ENCODE measurements at regions not wholly inside any gene's neighbourhood (a gene's known extent, or its start where the extent isn't known, plus 50 kb on each side); places are given as distances from the start of the nearest gene placed in this dataset.

DNA sequence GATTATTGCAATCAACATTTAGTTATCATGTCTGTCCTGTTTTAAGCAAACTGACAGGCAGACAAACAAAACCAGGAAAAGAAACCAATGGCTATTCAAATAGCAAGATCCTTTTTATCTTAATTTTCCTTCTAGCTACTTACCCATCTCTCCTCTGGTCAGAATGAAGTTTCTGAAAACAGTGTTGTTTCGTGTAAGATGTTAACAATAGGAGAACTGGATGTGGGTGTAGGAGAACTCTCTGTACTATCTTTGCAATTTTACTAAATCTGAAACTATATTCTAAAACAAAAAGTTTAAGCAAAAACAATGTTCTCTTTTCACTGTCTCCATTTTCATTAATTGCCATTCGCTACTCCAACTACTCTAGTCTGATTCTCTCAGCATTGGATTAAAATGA is 726.4 kb downstream of the ZNF385D start:
- Histone ChIP-seq H3K9me3 (ENCODE audit: control insufficient read depth, insufficient read depth, low read length) (0 out of 2 replicates have a peak, but pooled peaks cover 2% of the 10 kb centered on the region), H3K18ac (ENCODE audit: low read depth, low read length) (no peak overlapping the region), H3K9me1 (ENCODE audit: insufficient read depth, low read length) (no peaks in the 10 kb centered on the region), H3K56ac (ENCODE audit: extremely low read depth, insufficient read depth, low read length) (no peak overlapping the region), H4K8ac (ENCODE audit: low read depth in 2 of 2, low read length in 2 of 2) (no peak overlapping the region), H3K4me1 (ENCODE audit: control insufficient read depth, insufficient read depth, low read length) (no peaks in the 10 kb centered on the region), H3K36me3 (ENCODE audit: control insufficient read depth, insufficient read depth, low read length) (no peaks in the 10 kb centered on the region), H3K4me2 (ENCODE audit: low read depth, low read length) (no peak overlapping the region), H3K23ac (ENCODE audit: low read depth, low read length) (no peak overlapping the region), H4K5ac (ENCODE audit: low read depth, low read length) (no peak overlapping the region), H2BK15ac (ENCODE audit: low read depth, low read length) (no peak overlapping the region), H2AFZ (replicated peaks; ENCODE audit: low read length, poor library complexity) (no peak overlapping the region), H3K4ac (ENCODE audit: low read depth, low read length) (no peak overlapping the region), H3K27me3 (ENCODE audit: control insufficient read depth, insufficient read depth, low read length) (no peaks in the 10 kb centered on the region), H2AK5ac (ENCODE audit: low read depth, low read length) (no peak overlapping the region), H3K14ac (replicated peaks; ENCODE audit: low read depth, low read length) (no peak overlapping the region), H3K79me1 (ENCODE audit: low read depth in 1 of 2, low read length in 2 of 2) (no peaks in the 10 kb centered on the region), H3K4me3 (ENCODE audit: insufficient read depth, low read depth, low read length) (no peak overlapping the region), H2BK20ac (ENCODE audit: low read depth, low read length) (no peak overlapping the region), H3K27ac (ENCODE audit: insufficient read depth, low read length) (no peak overlapping the region), H2BK5ac (ENCODE audit: low read depth, low read length, poor library complexity, severe bottlenecking) (no peak overlapping the region), H4K20me1 (ENCODE audit: insufficient read depth, low read length) (no peaks in the 10 kb centered on the region), H3K9ac (ENCODE audit: low read depth, low read length) (no peak overlapping the region), H4K91ac (ENCODE audit: insufficient read depth, low read depth, low read length) (no peak overlapping the region), H2BK120ac (ENCODE audit: low read depth, low read length) (no peak overlapping the region), H2AK9ac (replicated peaks; ENCODE audit: low read depth, low read length, poor library complexity) (no peak overlapping the region)
- 67% methylated on average over 1 of the region's 2 CpGs; no CpG with 5 or more reads in 1 of the 2 experiments for WGBS, 2 experiments (ENCODE audit: extremely low coverage in 2 of 2, insufficient read length in 1 of 2)
- ATAC-seq (ENCODE audit: low read depth), result no peak
- dilution Hi-C loops (cut with HindIII; ENCODE audit: low sequenced_read_pairs, unreplicated experiment) (no loop called here), intact Hi-C loops (cut with micrococcal nuclease) (no loop called here), in situ Hi-C loops (cut with MboI; ENCODE audit: low sequenced_read_pairs) (no loop called here)
- BruUV-seq (replicated peaks), result no TSS peak
- no peak for DNase-seq
- ChIA-PET CTCF (no interaction called here), POLR2A (ENCODE audit: unreplicated experiment) (no interaction called here)
- TF ChIP-seq RFX5 (IDR thresholded peaks at IDR 0.05; ENCODE audit: low read depth, low read length) (no peak), BHLHE40 (IDR thresholded peaks at IDR 0.05; ENCODE audit: low read depth, low read length) (no peak), NFE2L2 (IDR thresholded peaks at IDR 0.05; ENCODE audit: low read depth, low read length) (no peak), SMC3 (IDR thresholded peaks at IDR 0.05; ENCODE audit: low read depth, low read length) (no peak), CHD1 (IDR thresholded peaks at IDR 0.05; ENCODE audit: low read depth, low read length) (no peak), MAZ (IDR thresholded peaks at IDR 0.05; ENCODE audit: borderline replicate concordance, low read depth, low read length) (no peak), FOS (IDR thresholded peaks at IDR 0.05; ENCODE audit: low read depth, low read length) (no peak), RAD21 (IDR thresholded peaks at IDR 0.05; ENCODE audit: low read length) (no peak), MXI1 (IDR thresholded peaks at IDR 0.05; ENCODE audit: borderline replicate concordance, low read depth, low read length) (no peak), MAFK (IDR thresholded peaks at IDR 0.05; ENCODE audit: low read depth, low read length) (no peak)
- TF ChIP-seq, protein P1, sequence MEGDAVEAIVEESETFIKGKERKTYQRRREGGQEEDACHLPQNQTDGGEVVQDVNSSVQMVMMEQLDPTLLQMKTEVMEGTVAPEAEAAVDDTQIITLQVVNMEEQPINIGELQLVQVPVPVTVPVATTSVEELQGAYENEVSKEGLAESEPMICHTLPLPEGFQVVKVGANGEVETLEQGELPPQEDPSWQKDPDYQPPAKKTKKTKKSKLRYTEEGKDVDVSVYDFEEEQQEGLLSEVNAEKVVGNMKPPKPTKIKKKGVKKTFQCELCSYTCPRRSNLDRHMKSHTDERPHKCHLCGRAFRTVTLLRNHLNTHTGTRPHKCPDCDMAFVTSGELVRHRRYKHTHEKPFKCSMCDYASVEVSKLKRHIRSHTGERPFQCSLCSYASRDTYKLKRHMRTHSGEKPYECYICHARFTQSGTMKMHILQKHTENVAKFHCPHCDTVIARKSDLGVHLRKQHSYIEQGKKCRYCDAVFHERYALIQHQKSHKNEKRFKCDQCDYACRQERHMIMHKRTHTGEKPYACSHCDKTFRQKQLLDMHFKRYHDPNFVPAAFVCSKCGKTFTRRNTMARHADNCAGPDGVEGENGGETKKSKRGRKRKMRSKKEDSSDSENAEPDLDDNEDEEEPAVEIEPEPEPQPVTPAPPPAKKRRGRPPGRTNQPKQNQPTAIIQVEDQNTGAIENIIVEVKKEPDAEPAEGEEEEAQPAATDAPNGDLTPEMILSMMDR (conservative IDR thresholded peaks at IDR 0.05; ENCODE audit: low read depth, low read length), result no peak
- TF ChIP-seq, protein P2, sequence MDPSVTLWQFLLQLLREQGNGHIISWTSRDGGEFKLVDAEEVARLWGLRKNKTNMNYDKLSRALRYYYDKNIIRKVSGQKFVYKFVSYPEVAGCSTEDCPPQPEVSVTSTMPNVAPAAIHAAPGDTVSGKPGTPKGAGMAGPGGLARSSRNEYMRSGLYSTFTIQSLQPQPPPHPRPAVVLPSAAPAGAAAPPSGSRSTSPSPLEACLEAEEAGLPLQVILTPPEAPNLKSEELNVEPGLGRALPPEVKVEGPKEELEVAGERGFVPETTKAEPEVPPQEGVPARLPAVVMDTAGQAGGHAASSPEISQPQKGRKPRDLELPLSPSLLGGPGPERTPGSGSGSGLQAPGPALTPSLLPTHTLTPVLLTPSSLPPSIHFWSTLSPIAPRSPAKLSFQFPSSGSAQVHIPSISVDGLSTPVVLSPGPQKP (IDR thresholded peaks at IDR 0.05; ENCODE audit: borderline replicate concordance, low read depth, low read length), result no peak
